Activated CD4-positive, alpha-beta T cell treated with anti-CD3 and anti-CD28 coated beads, Interleukin-2, amount 50 U/mL, for 16 hours (primary cell): ENCODE measurements at regions not wholly inside any gene's neighbourhood (a gene's known extent, or its start where the extent isn't known, plus 50 kb on each side); places are given as distances from the start of the nearest gene placed in this dataset.

Source experiments
- DNase-seq: peaks from one replicate; pipeline ENCODE4 v3.0.0-alpha.2; 2020

GRCh38 chr6:4313044-4313686 is 177.8 kb upstream of the ECI2 start:
- no peak for DNase-seq

- DNase-seq = no peak
These were observed 176.8 kb upstream of the ECI2 start for GRCh38 chr6:4311976-4312860.

GRCh38 chr6:4309540-4309939 is 174.2 kb upstream of the ECI2 start:
- no peak for DNase-seq

GRCh38 chr6:4308364-4308763 is 173.0 kb upstream of the ECI2 start:
- no peak for DNase-seq

GRCh38 chr6:4304927-4305455 is 169.6 kb upstream of the ECI2 start:
- DNase-seq = no peak

- no peak for DNase-seq
These were observed 168.3 kb upstream of the ECI2 start for GRCh38 chr6:4303638-4304037.

- no peak for DNase-seq
These were observed 167.1 kb upstream of the ECI2 start for GRCh38 chr6:4302524-4302923.

DNA sequence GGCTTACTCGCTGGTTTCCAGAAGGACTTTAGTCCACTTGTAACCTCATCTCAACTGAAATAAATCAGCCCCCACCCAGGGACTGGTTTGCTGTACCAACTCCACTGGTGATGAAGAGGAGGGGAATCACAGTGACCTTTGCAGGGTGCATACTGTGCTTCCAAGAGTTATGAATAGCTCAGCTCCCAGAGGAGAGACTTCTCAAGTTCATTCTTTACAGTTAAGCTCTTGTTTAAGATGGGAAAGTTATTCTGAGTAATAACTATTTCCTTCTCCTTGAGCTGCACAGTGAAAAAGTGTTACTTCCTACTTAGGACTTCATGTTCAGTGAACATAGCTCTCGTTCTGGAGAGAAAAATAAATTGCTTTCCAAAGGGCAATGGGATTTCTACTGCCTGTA is 166.5 kb upstream of the ECI2 start:
- DNase-seq = no peak

DNA sequence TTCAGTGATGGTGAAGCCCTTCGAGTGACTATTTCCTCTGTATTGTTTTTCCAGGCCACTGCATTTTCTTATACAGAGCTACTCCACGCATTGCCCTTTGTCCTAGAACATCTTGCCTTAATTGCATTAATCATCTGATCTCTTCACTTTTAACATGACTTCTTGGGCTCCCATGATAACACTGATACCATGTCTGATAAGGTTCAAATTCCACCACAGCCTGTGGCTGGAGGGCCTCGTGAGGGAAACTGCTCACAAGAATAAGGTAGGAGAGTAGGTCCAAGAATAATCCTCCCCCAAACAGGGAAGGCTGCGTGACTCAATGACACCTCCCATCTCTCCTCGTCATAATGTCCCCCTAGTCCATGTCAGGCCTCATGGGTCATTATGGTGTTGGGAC is 165.5 kb upstream of the ECI2 start:
- DNase-seq = no peak

- no peak for DNase-seq
These were observed 164.1 kb upstream of the ECI2 start for GRCh38 chr6:4299476-4299875.

DNA sequence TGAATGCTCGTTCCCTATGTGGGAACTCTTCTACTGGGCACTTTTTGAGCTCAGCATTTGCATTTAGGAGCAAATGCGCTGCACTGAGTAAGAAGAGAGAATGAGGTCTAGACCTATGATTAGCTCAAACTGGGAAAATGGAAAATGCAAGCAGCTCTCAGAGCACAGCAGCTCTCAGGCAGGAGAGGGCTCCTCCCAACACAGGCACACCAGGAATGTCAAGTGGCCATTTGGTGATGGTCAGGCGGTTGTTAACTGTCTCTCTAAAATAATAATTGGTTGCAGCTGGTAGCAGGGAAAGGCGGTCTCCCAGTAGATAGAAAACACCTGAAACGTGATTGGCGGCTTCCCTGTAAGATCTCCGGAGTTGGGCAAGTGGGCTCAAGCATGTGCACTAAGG is 162.0 kb upstream of the ECI2 start:
- no peak for DNase-seq

DNA sequence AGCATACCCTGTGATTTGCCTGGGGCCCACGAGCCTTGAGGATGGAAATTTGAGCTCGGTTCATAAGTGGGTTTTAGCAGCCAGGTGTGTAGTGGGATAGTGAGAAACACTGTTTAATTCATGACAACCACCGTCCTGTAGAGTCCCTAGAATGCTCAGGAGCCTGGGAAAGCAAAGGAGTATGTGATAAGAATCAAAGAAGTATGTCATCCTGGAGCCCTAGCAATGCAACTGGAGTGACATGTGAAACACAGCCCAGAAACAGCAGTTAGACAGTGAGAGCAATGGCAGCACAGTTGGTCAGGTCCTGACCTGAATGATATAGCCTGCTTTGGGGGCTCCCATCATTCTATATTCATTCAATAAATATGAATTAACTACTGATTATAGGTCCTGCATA is 161.2 kb upstream of the ECI2 start:
- no peak for DNase-seq

GRCh38 chr6:4295783-4296155 is 160.4 kb upstream of the ECI2 start:
- no peak for DNase-seq

GRCh38 chr6:4295058-4295782 is 159.8 kb upstream of the ECI2 start:
- no peak for DNase-seq

DNA sequence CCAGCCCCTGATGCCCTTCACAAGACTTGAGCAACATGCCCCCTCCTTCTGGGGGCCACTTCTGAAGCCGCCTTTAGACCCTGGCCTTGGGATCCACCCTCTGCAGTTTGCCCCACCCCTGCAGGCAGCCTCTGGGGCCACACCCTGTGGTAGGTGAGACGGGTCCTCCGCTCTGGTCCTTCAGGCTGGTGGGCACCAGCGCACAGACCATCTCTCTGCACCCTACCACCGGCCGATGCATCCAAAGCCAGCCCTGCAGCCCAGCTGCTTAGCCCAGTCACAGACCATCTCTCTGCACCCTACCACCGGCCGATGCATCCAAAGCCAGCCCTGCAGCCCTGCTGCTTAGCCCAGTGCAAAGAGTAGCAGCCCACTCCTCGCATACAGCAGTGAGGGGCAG is 159.3 kb upstream of the ECI2 start:
- DNase-seq = no peak

- no peak for DNase-seq
These were observed 156.4 kb upstream of the ECI2 start for GRCh38 chr6:4291453-4292403.

DNA sequence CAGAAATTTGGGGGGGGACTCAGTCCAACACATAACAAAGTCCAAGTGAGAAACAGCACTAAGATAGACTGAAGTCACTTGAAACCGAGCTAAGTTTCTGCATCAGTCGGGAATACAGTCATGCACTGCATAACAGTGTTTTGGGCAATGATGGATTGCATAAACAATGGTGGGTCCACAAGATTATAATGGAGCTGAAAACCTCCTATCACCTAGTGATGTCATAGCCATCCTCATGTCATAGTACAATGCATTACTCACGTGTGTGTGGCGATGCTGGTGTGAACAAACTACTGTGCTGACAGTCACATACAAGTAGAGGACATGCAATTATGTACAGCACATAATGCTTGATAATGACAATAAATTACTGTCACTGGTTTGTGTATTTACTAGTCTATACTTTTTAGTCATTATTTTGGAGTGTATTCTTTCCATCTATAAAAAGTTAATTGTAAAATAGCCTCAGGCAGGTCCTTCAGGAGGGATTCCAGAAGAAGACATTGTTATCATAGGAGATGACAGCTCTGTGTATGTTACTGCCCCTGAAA is 154.5 kb upstream of the ECI2 start:
- no peak for DNase-seq

DNA sequence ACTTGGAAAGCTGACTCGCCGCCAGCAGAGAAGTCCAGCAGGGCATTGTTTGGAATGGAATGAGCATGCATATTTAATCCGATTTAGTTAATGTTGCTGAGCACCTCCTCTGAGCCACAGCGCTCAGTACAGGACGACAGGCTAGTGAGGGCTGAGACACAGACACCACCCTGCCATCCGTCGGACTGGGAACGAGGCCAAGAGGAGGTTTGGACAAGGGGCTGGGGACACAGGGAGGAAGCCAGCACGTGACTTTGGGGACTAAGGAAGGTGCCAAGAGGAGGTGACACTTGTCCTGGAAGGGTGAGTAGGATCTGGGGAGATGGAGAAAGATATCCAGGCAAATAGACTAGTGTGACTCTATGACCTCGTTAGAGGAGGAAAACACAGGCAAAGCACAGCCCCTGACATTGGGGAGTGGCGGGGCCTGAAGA is 152.5 kb upstream of the ECI2 start:
- DNase-seq = no peak

DNA sequence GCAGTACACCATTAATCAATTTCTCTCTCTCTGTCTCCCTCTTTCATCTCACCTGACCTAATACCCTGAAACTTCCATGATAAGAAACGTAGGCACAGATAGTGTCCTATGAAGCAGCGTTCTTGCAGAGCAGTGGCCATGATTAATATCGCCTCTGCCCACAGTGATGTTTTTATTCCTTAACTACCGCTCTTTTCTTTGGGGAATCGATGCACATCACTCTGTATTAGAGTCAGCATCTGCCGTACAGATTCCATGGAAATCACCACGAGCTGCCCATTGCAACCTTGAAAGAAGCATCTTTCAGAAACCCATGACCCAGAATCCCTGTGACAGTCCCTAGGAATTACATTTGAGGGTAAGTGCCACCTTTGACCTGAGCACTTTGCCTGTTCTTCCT is 152.0 kb upstream of the ECI2 start:
- DNase-seq = no peak

DNA sequence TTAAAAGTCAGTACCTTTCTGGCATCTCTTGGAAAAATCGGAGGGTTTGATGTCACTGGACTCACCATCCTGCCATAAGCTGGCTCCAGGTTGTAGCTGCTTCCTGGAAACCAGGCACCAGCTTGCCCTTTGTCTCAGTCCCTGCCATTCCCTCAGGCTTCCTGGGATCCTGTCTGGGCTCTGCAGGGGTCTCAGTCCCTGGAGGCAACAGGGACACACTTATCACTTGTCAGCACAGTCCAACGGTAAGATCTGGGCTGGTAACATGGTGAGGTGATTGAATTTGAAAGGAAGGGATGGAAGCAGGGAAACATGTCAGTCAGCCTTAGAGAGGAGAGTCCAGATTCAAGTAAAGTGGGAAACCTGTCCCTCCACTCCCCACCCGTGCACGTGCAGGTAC is 147.6 kb upstream of the ECI2 start:
- DNase-seq = no peak

- peak; percentile 5 for DNase-seq
These were observed 146.2 kb upstream of the ECI2 start for GRCh38 chr6:4281341-4282293.
